Left ventricle myocardium inferior (tissue), 1 donor: ENCODE measurements at regions not wholly inside any gene's neighbourhood (a gene's known extent, or its start where the extent isn't known, plus 50 kb on each side); places are given as distances from the start of the nearest gene placed in this dataset.

Source experiments
- DNase-seq: peaks from one replicate; pipeline ENCODE4 v3.0.0-alpha.2; 2020
- H3K27ac ChIP-seq: fragments of 200-600 bp; replicated peaks from 2 replicates; pipeline ENCODE4 v1.8.0; 2021
- H3K27me3 ChIP-seq: fragments of 200-600 bp; 2 replicates; pipeline ENCODE4 v1.8.0; 2021; ENCODE audit warnings: low read depth
- H3K36me3 ChIP-seq: fragments of 200-600 bp; 2 replicates; pipeline ENCODE4 v1.8.0; 2021
- H3K4me1 ChIP-seq: fragments of 200-600 bp; 2 replicates; pipeline ENCODE4 v1.8.0; 2021
- H3K4me3 ChIP-seq: fragments of 200-600 bp; 2 replicates; pipeline ENCODE4 v1.8.0; 2021; ENCODE audit warnings: mild to moderate bottlenecking, moderate library complexity
- H3K9me3 ChIP-seq: fragments of 200-600 bp; replicated peaks from 2 replicates; pipeline ENCODE4 v1.8.0; 2021
- CTCF ChIP-seq: fragments of 200-600 bp; IDR thresholded peaks from 2 replicates; pipeline ENCODE4 v1.8.0; 2021; ENCODE audit warnings: antibody characterized with exemption, mild to moderate bottlenecking, borderline replicate concordance
- intact Hi-C: fragments of 100-400 bp; cut with micrococcal nuclease; formaldehyde crosslinking; loops from one replicate; pipeline ENCODE4 v1.11.0; 2022
- donor health status: DM: no; HTN: yes; CAD: no; lungs with severe emphysema.

- no peak for DNase-seq
- H3K27me3 ChIP-seq, result peaks cover 89% of the 10 kb centered on the region
- no peak overlapping the region for H3K4me3 ChIP-seq
- intact Hi-C loops, result no loop called here
- no peaks in the 10 kb centered on the region for H3K36me3 ChIP-seq
- no peaks in the 10 kb centered on the region for H3K4me1 ChIP-seq
- TF ChIP-seq CTCF, result no peak
- no peaks in the 10 kb centered on the region for H3K9me3 ChIP-seq
- H3K27ac ChIP-seq, result no peak overlapping the region
Observed at GRCh38 chr5:50975840-50976239, 309.4 kb downstream of the PARP8 start.

- no peak for DNase-seq
- no peaks in the 10 kb centered on the region for H3K9me3 ChIP-seq
- no peaks in the 10 kb centered on the region for H3K4me1 ChIP-seq
- peaks cover 75% of the 10 kb centered on the region for H3K27me3 ChIP-seq
- H3K36me3 ChIP-seq, result no peaks in the 10 kb centered on the region
- intact Hi-C loops, result no loop called here
- no peak overlapping the region for H3K4me3 ChIP-seq
- no peak for TF ChIP-seq CTCF
- H3K27ac ChIP-seq, result no peak overlapping the region
Observed at GRCh38 chr5:50978924-50979323, 312.5 kb downstream of the PARP8 start.

- Histone ChIP-seq H3K27ac (no peak overlapping the region), H3K4me1 (no peaks in the 10 kb centered on the region), H3K4me3 (no peak overlapping the region), H3K27me3 (peaks cover 36% of the 10 kb centered on the region), H3K36me3 (no peaks in the 10 kb centered on the region), H3K9me3 (no peaks in the 10 kb centered on the region)
- TF ChIP-seq CTCF, result no peak
- intact Hi-C loops, result no loop called here
- DNase-seq, result no peak
Observed at GRCh38 chr5:50984640-50985039, 318.2 kb downstream of the PARP8 start.

GRCh38 chr5:50990296-50990924 lies 324.0 kb downstream of the PARP8 start:
- intact Hi-C loops, result no loop called here
- Histone ChIP-seq H3K36me3 (no peaks in the 10 kb centered on the region), H3K27me3 (peaks cover 39% of the 10 kb centered on the region), H3K4me3 (no peak overlapping the region), H3K9me3 (no peaks in the 10 kb centered on the region), H3K4me1 (no peaks in the 10 kb centered on the region), H3K27ac (no peak overlapping the region)
- DNase-seq, result no peak
- no peak for TF ChIP-seq CTCF

GRCh38 chr5:50995285-50995942 lies 329.0 kb downstream of the PARP8 start:
- Histone ChIP-seq H3K4me1 (no peaks in the 10 kb centered on the region), H3K4me3 (no peak overlapping the region), H3K27ac (no peak overlapping the region), H3K36me3 (no peaks in the 10 kb centered on the region), H3K27me3 (peaks cover 46% of the 10 kb centered on the region), H3K9me3 (no peaks in the 10 kb centered on the region)
- no peak for DNase-seq
- TF ChIP-seq CTCF, result no peak
- intact Hi-C loops, result no loop called here
